Right lobe of liver (tissue), 6 donors: ENCODE measurements at regions not wholly inside any gene's neighbourhood (a gene's known extent, or its start where the extent isn't known, plus 50 kb on each side); places are given as distances from the start of the nearest gene placed in this dataset.

Experiments used
- ATAC-seq, 4 donors: fragments of 200-7000 bp; cut with Tn5 transposase; one replicate each; pipeline ENCODE4 v1.9.1; 2020; ENCODE audit warnings: mild to moderate bottlenecking in 4 of 4, moderate library complexity in 4 of 4
- DNase-seq, 3 donors: peaks; one replicate each; pipeline ENCODE4 v3.0.0-alpha.2; 2020
- H3K27ac ChIP-seq, 3 donors: fragments of 200-600 bp; one replicate each; pipeline ENCODE4 v1.8.0; 2022
- H3K27me3 ChIP-seq, 2 donors: fragments of 200-600 bp; one replicate each; pipeline ENCODE4 v1.8.0; 2022
- H3K36me3 ChIP-seq, 4 donors: fragments of 200-600 bp; sonication (generic) in 1 of 4; one replicate each; pipeline versions ENCODE4 v1.5.1 to v1.8.0; 2017 to 2022; ENCODE audit warnings: control low read depth in 1 of 4
- H3K4me1 ChIP-seq, 4 donors: fragments of 200-600 bp; sonication (generic) in 1 of 4; one replicate each; pipeline versions ENCODE4 v1.5.1 to v1.8.0; 2017 to 2022; ENCODE audit warnings: control low read depth in 1 of 4
- H3K4me3 ChIP-seq, 3 donors: fragments of 200-600 bp; one replicate each; pipeline ENCODE4 v1.8.0; 2022
- H3K9me3 ChIP-seq, 4 donors: fragments of 200-600 bp; sonication (generic) in 1 of 4; one replicate each; pipeline versions ENCODE4 v1.5.1 to v1.8.0; 2017 to 2022; ENCODE audit warnings: control low read depth in 1 of 4
- POLR2A ChIP-seq: fragments of 450-650 bp; IDR thresholded peaks from one replicate; pipeline ENCODE4 v1.6.1; 2017; ENCODE audit warnings: antibody characterized with exemption, mild to moderate bottlenecking
- WGBS: methylation state at CpG from one replicate; pipeline ENCODE4 v1.1.6; 2018; ENCODE audit warnings: low coverage, low lambda C conversion rate; ENCODE audit not compliant: insufficient coverage; ENCODE audit errors: missing lambda C conversion rate; 5-methylcytosine and 5-hydroxymethylcytosine counted together
- intact Hi-C, 2 donors: fragments of 100-400 bp; cut with DNase I; formaldehyde crosslinking; loops; one replicate each; pipeline versions ENCODE4 v1.11.2 to v1.14.1; 2022
- TF ChIP-seq, protein P1 (sequence below), 4 donors: fragments of 200-600 bp in 3 of 4; fragments of 450-650 bp in 1 of 4; IDR thresholded peaks; one replicate each; pipeline versions ENCODE4 v1.5.1 to v1.8.0; 2016 to 2022; ENCODE audit warnings: antibody characterized with exemption in 4 of 4, mild to moderate bottlenecking in 2 of 4
- donor health status: DM: no; HTN: yes; CAD: no.
- donor health status: DM: no; HTN: no; CAD: no.
- donor health status: DM: no; HTN: no; CAD: no.
- donor health status: DM: no; HTN: yes; CAD: no.
- donor health status: DM: no; HTN: yes; CAD: no.

GRCh38 chr12:42767326-42767954 lies 177.9 kb upstream of the PRICKLE1 start:
- Histone ChIP-seq H3K27me3 (no peaks in the 10 kb centered on the region), H3K9me3 (no peaks in the 10 kb centered on the region), H3K36me3 (no peaks in the 10 kb centered on the region), H3K27ac (no peak overlapping the region), H3K4me3 (no peak overlapping the region), H3K4me1 (no peaks in the 10 kb centered on the region)
- intact Hi-C loops = no loop called here
- DNase-seq (no peak), ATAC-seq (no peak)
- 65% methylated on average over 7 of the region's 7 CpGs for WGBS
- TF ChIP-seq POLR2A = no peak
- TF ChIP-seq, protein P1, sequence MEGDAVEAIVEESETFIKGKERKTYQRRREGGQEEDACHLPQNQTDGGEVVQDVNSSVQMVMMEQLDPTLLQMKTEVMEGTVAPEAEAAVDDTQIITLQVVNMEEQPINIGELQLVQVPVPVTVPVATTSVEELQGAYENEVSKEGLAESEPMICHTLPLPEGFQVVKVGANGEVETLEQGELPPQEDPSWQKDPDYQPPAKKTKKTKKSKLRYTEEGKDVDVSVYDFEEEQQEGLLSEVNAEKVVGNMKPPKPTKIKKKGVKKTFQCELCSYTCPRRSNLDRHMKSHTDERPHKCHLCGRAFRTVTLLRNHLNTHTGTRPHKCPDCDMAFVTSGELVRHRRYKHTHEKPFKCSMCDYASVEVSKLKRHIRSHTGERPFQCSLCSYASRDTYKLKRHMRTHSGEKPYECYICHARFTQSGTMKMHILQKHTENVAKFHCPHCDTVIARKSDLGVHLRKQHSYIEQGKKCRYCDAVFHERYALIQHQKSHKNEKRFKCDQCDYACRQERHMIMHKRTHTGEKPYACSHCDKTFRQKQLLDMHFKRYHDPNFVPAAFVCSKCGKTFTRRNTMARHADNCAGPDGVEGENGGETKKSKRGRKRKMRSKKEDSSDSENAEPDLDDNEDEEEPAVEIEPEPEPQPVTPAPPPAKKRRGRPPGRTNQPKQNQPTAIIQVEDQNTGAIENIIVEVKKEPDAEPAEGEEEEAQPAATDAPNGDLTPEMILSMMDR (IDR thresholded peaks at IDR 0.05) = no peak

DNA sequence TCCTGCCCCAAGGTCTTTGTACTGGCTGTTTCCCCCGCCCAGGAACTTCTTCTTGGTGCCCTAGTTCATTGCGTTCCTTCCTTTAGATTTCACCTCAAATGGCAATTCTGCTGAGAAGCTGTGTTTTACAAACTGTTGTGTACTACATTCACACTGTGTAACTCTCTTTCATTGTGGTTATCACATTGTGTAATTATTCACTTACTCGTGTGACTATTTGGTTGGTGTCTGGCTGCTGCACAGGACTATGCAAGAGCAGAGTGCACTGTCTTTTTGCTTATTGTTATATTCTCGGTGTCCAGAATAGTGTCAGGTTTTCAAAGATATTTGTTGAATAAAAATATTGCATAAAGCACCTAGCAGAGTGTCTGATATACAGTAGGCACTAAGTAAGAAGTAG lies 177.2 kb upstream of the PRICKLE1 start:
- H3K4me3 ChIP-seq = no peak overlapping the region
- TF ChIP-seq POLR2A = no peak
- no peaks in the 10 kb centered on the region for H3K4me1 ChIP-seq
- H3K27me3 ChIP-seq = no peaks in the 10 kb centered on the region
- no peak for DNase-seq
- ATAC-seq = no peak
- no peaks in the 10 kb centered on the region for H3K36me3 ChIP-seq
- intact Hi-C loops = no loop called here
- H3K27ac ChIP-seq = no peak overlapping the region
- no peaks in the 10 kb centered on the region for H3K9me3 ChIP-seq
- WGBS = 49% methylated on average over 4 of the region's 4 CpGs

- ATAC-seq (no peak), DNase-seq (no peak)
- Histone ChIP-seq H3K9me3 (no peaks in the 10 kb centered on the region), H3K27me3 (no peaks in the 10 kb centered on the region), H3K27ac (no peak overlapping the region), H3K4me3 (no peak overlapping the region), H3K4me1 (no peaks in the 10 kb centered on the region), H3K36me3 (no peaks in the 10 kb centered on the region)
- intact Hi-C loops = no loop called here
- TF ChIP-seq POLR2A = no peak
- WGBS = 37% methylated on average over 3 of the region's 3 CpGs
Measured at GRCh38 chr12:42766026-42766425, 176.5 kb upstream of the PRICKLE1 start.

DNA sequence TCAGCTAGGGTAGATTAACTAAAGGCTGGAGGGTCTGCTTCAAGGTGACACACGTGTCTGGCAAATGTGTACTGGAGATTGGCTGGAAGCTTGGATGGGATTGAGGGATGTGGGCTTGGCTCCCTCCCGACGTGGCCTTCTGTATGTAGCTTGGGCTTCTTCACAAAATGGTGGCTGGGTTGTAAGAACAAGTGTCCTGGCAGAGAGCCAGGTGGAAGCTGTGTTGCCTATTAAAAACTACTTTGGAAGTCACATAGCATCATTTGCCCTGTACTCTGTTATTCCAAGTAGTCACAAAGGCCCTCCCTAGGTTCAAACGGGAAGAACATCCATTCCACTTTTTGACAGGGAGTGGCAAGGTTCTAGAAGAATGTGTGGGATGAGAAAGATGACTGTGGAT lies 174.1 kb upstream of the PRICKLE1 start:
- 81% methylated on average over 3 of the region's 4 CpGs for WGBS
- H3K4me3 ChIP-seq = no peak overlapping the region
- no peaks in the 10 kb centered on the region for H3K9me3 ChIP-seq
- H3K36me3 ChIP-seq = no peaks in the 10 kb centered on the region
- no peak overlapping the region for H3K27ac ChIP-seq
- no peak for DNase-seq
- ATAC-seq = no peak
- intact Hi-C loops = no loop called here
- no peaks in the 10 kb centered on the region for H3K27me3 ChIP-seq
- H3K4me1 ChIP-seq = no peaks in the 10 kb centered on the region
- TF ChIP-seq, protein P1 (IDR thresholded peaks at IDR 0.05) = no peak
- TF ChIP-seq POLR2A = no peak

GRCh38 chr12:42762395-42762925 lies 172.9 kb upstream of the PRICKLE1 start:
- TF ChIP-seq POLR2A = no peak
- TF ChIP-seq, protein P1 (IDR thresholded peaks at IDR 0.05) = no peak
- H3K27me3 ChIP-seq = no peaks in the 10 kb centered on the region
- no peaks in the 10 kb centered on the region for H3K9me3 ChIP-seq
- H3K27ac ChIP-seq = no peak overlapping the region
- no peak overlapping the region for H3K4me3 ChIP-seq
- 13% methylated on average over 1 of the region's 1 CpG for WGBS
- intact Hi-C loops = no loop called here
- H3K36me3 ChIP-seq = no peaks in the 10 kb centered on the region
- DNase-seq (no peak), ATAC-seq (no peak)
- no peaks in the 10 kb centered on the region for H3K4me1 ChIP-seq
